Astrocyte (in vitro differentiated cells and primary cell): ENCODE measurements at regions not wholly inside any gene's neighbourhood (a gene's known extent, or its start where the extent isn't known, plus 50 kb on each side); places are given as distances from the start of the nearest gene placed in this dataset.

ENCODE experiments used
- DNase-seq: peaks from one replicate; pipeline ENCODE4 v3.0.0-alpha.2; 2010; ENCODE audit warnings: low read depth
- FAIRE-seq: peaks from 2 replicates; lab custom pipeline; 2011; peaks lifted over from hg19 to GRCh38; lab: Jason Lieb, UNC
- H2AFZ ChIP-seq: 2 replicates; pipeline ENCODE4 v1.6.0; 2012; ENCODE audit warnings: low read depth, low read length, inconsistent platforms
- H3K27ac ChIP-seq: 2 replicates; pipeline ENCODE4 v1.5.1; 2011; ENCODE audit warnings: low read depth, low read length, inconsistent platforms
- H3K27me3 ChIP-seq: 2 replicates; pipeline ENCODE4 v1.6.0; 2011; ENCODE audit warnings: low read length, inconsistent platforms; ENCODE audit not compliant: insufficient read depth
- H3K36me3 ChIP-seq: 2 replicates; pipeline ENCODE4 v1.5.1; 2011; ENCODE audit warnings: low read length, inconsistent platforms; ENCODE audit not compliant: insufficient read depth
- H3K4me1 ChIP-seq: 2 replicates; pipeline ENCODE4 v1.5.1; 2011; ENCODE audit warnings: low read length, inconsistent platforms; ENCODE audit not compliant: insufficient read depth
- H3K4me2 ChIP-seq: 2 replicates; pipeline ENCODE4 v1.6.0; 2012; ENCODE audit warnings: low read length, inconsistent platforms
- H3K4me3 ChIP-seq: 2 replicates; pipeline ENCODE4 v1.5.1; 2011; ENCODE audit warnings: low read depth, mild to moderate bottlenecking, low read length, inconsistent platforms; ENCODE audit not compliant: insufficient read depth
- H3K79me2 ChIP-seq: 2 replicates; pipeline ENCODE4 v1.6.0; 2012; ENCODE audit warnings: mild to moderate bottlenecking, low read length, inconsistent platforms; ENCODE audit not compliant: insufficient read depth
- H3K9ac ChIP-seq: 2 replicates; pipeline ENCODE4 v1.6.0; 2012; ENCODE audit warnings: mild to moderate bottlenecking, low read length, inconsistent platforms
- H3K9me3 ChIP-seq: 2 replicates; pipeline ENCODE4 v1.5.1; 2012; ENCODE audit warnings: low read depth, mild to moderate bottlenecking, low read length, inconsistent platforms; ENCODE audit not compliant: insufficient read depth
- H4K20me1 ChIP-seq: 2 replicates; pipeline ENCODE4 v1.6.0; 2012; ENCODE audit warnings: low read length, inconsistent platforms; ENCODE audit not compliant: insufficient read depth
- H3K27ac Mint-ChIP-seq: one replicate; pipeline ENCODE4 v1.8.0; 2021; ENCODE audit warnings: mild to moderate bottlenecking, mixed read lengths; ENCODE audit not compliant: unreplicated experiment
- H3K27me3 Mint-ChIP-seq: one replicate; pipeline ENCODE4 v1.8.0; 2021; ENCODE audit warnings: low read depth, mixed read lengths; ENCODE audit not compliant: unreplicated experiment
- H3K36me3 Mint-ChIP-seq: one replicate; pipeline ENCODE4 v1.8.0; 2021; ENCODE audit warnings: low read depth, mixed read lengths; ENCODE audit not compliant: unreplicated experiment
- H3K4me1 Mint-ChIP-seq: one replicate; pipeline ENCODE4 v1.8.0; 2021; ENCODE audit warnings: low read depth, mixed read lengths; ENCODE audit not compliant: unreplicated experiment
- H3K4me3 Mint-ChIP-seq: one replicate; pipeline ENCODE4 v1.8.0; 2021; ENCODE audit warnings: mild to moderate bottlenecking, moderate library complexity, mixed read lengths; ENCODE audit not compliant: unreplicated experiment
- H3K9me3 Mint-ChIP-seq: one replicate; pipeline ENCODE4 v1.8.0; 2021; ENCODE audit warnings: mild to moderate bottlenecking, mixed read lengths; ENCODE audit not compliant: unreplicated experiment
- CTCF ChIP-seq: IDR thresholded peaks from 2 replicates; pipeline ENCODE4 v1.5.1; 2011; ENCODE audit warnings: low read depth, mild to moderate bottlenecking, inconsistent platforms, low read length, moderate library complexity; ENCODE audit not compliant: insufficient read depth
- EZH2 ChIP-seq: IDR thresholded peaks from 2 replicates; pipeline ENCODE4 v1.6.1; 2012; ENCODE audit warnings: mild to moderate bottlenecking, low read length, inconsistent platforms; ENCODE audit not compliant: insufficient read depth

DNA sequence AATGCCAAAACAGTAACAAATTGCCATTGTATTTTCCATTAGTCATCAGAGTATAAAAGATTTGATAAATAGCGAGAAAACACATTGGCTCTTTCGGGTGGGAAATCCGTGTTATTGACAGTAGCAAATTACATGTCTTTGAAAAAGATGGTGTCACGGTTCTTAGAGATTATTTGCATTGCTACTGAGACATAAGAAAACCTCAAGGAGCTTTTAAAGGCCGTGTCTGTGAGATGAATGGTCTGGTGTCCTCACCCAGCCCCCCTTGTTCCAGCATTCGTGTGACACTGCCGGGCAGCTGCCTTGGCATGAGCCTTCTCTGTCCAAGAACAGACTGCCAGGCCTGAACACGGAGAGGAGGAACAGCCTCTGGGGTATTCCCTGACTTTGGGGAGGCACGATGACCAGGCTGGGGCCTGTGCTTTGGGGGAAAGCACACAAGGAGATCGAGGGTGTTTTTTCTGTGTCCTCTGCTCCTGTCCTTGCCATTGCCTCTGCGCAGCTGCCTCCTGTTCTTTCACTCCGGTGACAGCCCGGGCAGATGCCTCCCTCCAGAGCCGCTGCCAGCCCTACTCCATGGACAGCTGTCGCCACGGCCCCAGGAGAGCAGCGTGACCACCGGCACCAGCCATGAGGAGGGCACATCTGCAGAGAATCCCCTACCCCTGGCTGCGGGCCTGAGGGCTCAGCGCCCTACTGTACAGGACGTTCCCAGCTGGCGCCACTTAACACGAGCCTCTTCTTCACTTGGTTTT lies 167.7 kb upstream of the CDYL start:
- no peak for FAIRE-seq
- H3K4me3 Mint-ChIP-seq, result no peak overlapping the region
- no peak overlapping the region for H3K27ac Mint-ChIP-seq
- no peaks in the 10 kb centered on the region for H3K27me3 ChIP-seq
- no peaks in the 10 kb centered on the region for H4K20me1 ChIP-seq
- no peaks in the 10 kb centered on the region for H3K36me3 ChIP-seq
- H3K9me3 Mint-ChIP-seq, result peaks cover 8% of the 10 kb centered on the region
- H3K9me3 ChIP-seq, result no peaks in the 10 kb centered on the region
- H3K4me3 ChIP-seq, result no peak overlapping the region
- H3K4me1 ChIP-seq, result peaks cover 31% of the 10 kb centered on the region
- TF ChIP-seq EZH2 (no peak), CTCF (no peak)
- peaks cover 22% of the 10 kb centered on the region for H3K4me1 Mint-ChIP-seq
- no peak overlapping the region for H3K4me2 ChIP-seq
- no peak overlapping the region for H2AFZ ChIP-seq
- no peaks in the 10 kb centered on the region for H3K79me2 ChIP-seq
- no peaks in the 10 kb centered on the region for H3K36me3 Mint-ChIP-seq
- H3K27ac ChIP-seq, result peak overlapping the region; percentile 71
- no peak overlapping the region for H3K9ac ChIP-seq
- DNase-seq, result peak; percentile 41
- peaks cover 7% of the 10 kb centered on the region for H3K27me3 Mint-ChIP-seq

DNA sequence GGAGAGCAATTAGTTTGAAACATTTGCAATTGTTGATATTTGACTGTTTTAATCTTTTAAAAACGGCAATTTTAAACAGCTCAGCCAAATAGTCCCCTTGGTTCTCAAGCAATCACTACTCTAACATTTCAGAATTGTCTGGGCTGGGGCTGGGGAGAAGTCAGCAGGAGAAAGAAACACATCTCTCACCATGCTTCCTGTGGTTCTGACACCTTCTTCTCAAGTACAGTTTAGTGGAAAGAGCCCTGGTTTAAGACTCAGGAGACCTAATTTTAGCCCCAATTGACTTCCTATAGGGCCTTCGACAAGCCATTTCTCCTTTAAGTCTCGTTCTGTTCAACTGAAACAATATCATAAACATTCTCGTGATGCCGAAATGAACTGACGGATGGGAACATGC lies 168.4 kb upstream of the CDYL start:
- Mint-ChIP-seq H3K4me1 (peaks cover 29% of the 10 kb centered on the region), H3K9me3 (peaks cover 2% of the 10 kb centered on the region), H3K27me3 (peaks cover 3% of the 10 kb centered on the region), H3K4me3 (no peak overlapping the region), H3K36me3 (no peaks in the 10 kb centered on the region), H3K27ac (no peak overlapping the region)
- Histone ChIP-seq H3K4me2 (peak overlapping the region; percentile 81), H3K36me3 (no peaks in the 10 kb centered on the region), H3K27me3 (no peaks in the 10 kb centered on the region), H3K27ac (peak overlapping the region; percentile 71), H4K20me1 (no peaks in the 10 kb centered on the region), H3K4me3 (no peak overlapping the region), H2AFZ (no peak overlapping the region), H3K79me2 (no peaks in the 10 kb centered on the region), H3K9ac (peak overlapping the region; percentile 49), H3K4me1 (peaks cover 38% of the 10 kb centered on the region), H3K9me3 (no peaks in the 10 kb centered on the region)
- TF ChIP-seq EZH2 (no peak), CTCF (no peak)
- no peak for DNase-seq
- FAIRE-seq, result no peak
